Smooth muscle cell (in vitro differentiated cells): ENCODE measurements at regions not wholly inside any gene's neighbourhood (a gene's known extent, or its start where the extent isn't known, plus 50 kb on each side); places are given as distances from the start of the nearest gene placed in this dataset.

Experiments used
- DNase-seq: peaks from one replicate; lab custom pipeline; 2025; ENCODE audit not compliant: unreplicated experiment; lab: John Stamatoyannopoulos, UW
- H2AFZ ChIP-seq: fragments of 200-600 bp; sonication (generic); 2 replicates; pipeline ENCODE4 v1.6.0; 2016; ENCODE audit warnings: antibody characterized with exemption, low read depth, mild to moderate bottlenecking
- H3F3A ChIP-seq: fragments of 200-600 bp; sonication (generic); 2 replicates; pipeline ENCODE4 v1.6.0; 2017; ENCODE audit warnings: antibody characterized with exemption, low read depth
- H3K27ac ChIP-seq: fragments of 200-600 bp; sonication (generic); 2 replicates; pipeline ENCODE4 v1.5.1; 2016; ENCODE audit warnings: low read depth, mild to moderate bottlenecking
- H3K27me3 ChIP-seq: fragments of 200-600 bp; sonication (generic); 2 replicates; pipeline ENCODE4 v1.6.1; 2016; ENCODE audit warnings: low read depth, mild to moderate bottlenecking
- H3K36me3 ChIP-seq: fragments of 200-600 bp; sonication (generic); 2 replicates; pipeline ENCODE4 v1.5.1; 2016; ENCODE audit warnings: low read depth
- H3K4me1 ChIP-seq: fragments of 200-600 bp; sonication (generic); 2 replicates; pipeline ENCODE4 v1.5.1; 2016; ENCODE audit warnings: low read depth
- H3K4me2 ChIP-seq: fragments of 200-600 bp; sonication (generic); 2 replicates; pipeline ENCODE4 v1.6.0; 2016; ENCODE audit warnings: mild to moderate bottlenecking
- H3K4me3 ChIP-seq: fragments of 200-600 bp; sonication (generic); 2 replicates; pipeline ENCODE4 v1.5.1; 2016; ENCODE audit warnings: mild to moderate bottlenecking
- H3K79me2 ChIP-seq: fragments of 200-600 bp; sonication (generic); 2 replicates; pipeline ENCODE4 v1.6.0; 2016; ENCODE audit warnings: low read depth, mild to moderate bottlenecking
- H3K9ac ChIP-seq: fragments of 200-600 bp; sonication (generic); 2 replicates; pipeline ENCODE4 v1.6.0; 2016; ENCODE audit warnings: low read depth
- H3K9me3 ChIP-seq: fragments of 200-600 bp; sonication (generic); replicated peaks from 2 replicates; pipeline ENCODE4 v1.5.1; 2016; ENCODE audit warnings: low read depth
- H4K20me1 ChIP-seq: fragments of 200-600 bp; sonication (generic); 2 replicates; pipeline ENCODE4 v1.6.0; 2016; ENCODE audit warnings: low read depth
- WGBS: methylation state at CpG from one replicate; pipeline ENCODE4 v1.1.7; 2016; ENCODE audit warnings: low lambda C conversion rate; 5-methylcytosine and 5-hydroxymethylcytosine counted together
- TF ChIP-seq, protein P1 (sequence below): fragments of 200-600 bp; sonication (generic); IDR thresholded peaks from 2 replicates; pipeline ENCODE4 v1.5.1; 2017; ENCODE audit warnings: borderline replicate concordance, mild to moderate bottlenecking, antibody characterized with exemption; ENCODE audit not compliant: insufficient read depth, poor library complexity, severe bottlenecking

DNA sequence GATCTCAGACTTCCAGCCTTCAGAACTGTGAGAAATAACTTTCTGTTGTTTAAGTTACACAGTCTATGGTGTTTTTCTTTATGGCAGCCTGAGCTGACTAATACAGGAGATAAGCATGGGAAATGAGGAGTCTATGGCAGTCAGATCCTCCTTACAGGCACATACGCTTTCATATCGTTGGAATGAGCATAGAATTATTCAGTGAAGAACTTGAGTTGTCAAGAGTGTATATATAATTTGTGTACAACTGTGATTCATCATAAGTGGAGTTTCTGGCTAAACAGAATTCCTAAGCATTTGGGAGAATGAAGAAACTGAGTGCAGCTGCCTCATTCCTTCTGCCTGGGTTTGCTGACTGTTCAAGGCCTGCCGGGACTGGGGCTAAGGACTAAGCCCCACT is 516.7 kb downstream of the ADRA2A start:
- TF ChIP-seq, protein P1, sequence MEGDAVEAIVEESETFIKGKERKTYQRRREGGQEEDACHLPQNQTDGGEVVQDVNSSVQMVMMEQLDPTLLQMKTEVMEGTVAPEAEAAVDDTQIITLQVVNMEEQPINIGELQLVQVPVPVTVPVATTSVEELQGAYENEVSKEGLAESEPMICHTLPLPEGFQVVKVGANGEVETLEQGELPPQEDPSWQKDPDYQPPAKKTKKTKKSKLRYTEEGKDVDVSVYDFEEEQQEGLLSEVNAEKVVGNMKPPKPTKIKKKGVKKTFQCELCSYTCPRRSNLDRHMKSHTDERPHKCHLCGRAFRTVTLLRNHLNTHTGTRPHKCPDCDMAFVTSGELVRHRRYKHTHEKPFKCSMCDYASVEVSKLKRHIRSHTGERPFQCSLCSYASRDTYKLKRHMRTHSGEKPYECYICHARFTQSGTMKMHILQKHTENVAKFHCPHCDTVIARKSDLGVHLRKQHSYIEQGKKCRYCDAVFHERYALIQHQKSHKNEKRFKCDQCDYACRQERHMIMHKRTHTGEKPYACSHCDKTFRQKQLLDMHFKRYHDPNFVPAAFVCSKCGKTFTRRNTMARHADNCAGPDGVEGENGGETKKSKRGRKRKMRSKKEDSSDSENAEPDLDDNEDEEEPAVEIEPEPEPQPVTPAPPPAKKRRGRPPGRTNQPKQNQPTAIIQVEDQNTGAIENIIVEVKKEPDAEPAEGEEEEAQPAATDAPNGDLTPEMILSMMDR = no peak
- Histone ChIP-seq H3K4me1 (no peaks in the 10 kb centered on the region), H3K36me3 (no peaks in the 10 kb centered on the region), H3K27me3 (no peaks in the 10 kb centered on the region), H2AFZ (peak overlapping the region; percentile 19), H3K79me2 (no peaks in the 10 kb centered on the region), H3K9ac (no peak overlapping the region), H3K4me3 (no peak overlapping the region), H3K27ac (peak overlapping the region; percentile 67), H4K20me1 (no peaks in the 10 kb centered on the region), H3K9me3 (no peaks in the 10 kb centered on the region), H3K4me2 (peak overlapping the region; percentile 52), H3F3A (no peaks in the 10 kb centered on the region)
- no peak for DNase-seq
- WGBS = 8% methylated on average over 3 of the region's 3 CpGs

DNA sequence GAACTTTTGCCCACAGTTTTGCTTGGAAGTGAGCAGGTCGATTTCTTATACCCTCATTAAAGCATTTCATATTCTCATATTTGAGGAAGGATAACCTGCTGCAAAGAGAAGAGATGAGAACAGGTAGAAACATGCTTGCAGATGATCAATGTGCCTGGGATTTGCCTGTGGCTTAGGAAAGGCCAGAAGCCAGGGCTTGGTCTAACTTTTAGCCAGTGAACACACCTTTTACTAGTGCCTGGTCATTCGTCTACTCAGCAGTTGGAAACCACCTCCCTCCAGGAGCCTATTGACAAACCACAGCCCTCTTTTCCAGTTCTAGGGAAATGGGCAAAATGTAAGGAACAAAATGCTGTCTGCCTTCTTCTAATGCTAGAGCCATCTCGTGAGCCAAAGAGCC is 518.3 kb downstream of the ADRA2A start:
- no peak for DNase-seq
- H3K27ac ChIP-seq = no peak overlapping the region
- no peak overlapping the region for H2AFZ ChIP-seq
- no peak overlapping the region for H3K4me3 ChIP-seq
- H3F3A ChIP-seq = no peaks in the 10 kb centered on the region
- TF ChIP-seq, protein P1 = no peak
- no peaks in the 10 kb centered on the region for H3K36me3 ChIP-seq
- no peaks in the 10 kb centered on the region for H3K4me1 ChIP-seq
- H3K4me2 ChIP-seq = no peak overlapping the region
- H3K9me3 ChIP-seq = no peaks in the 10 kb centered on the region
- no peaks in the 10 kb centered on the region for H4K20me1 ChIP-seq
- WGBS = 88% methylated on average over 3 of the region's 3 CpGs
- no peaks in the 10 kb centered on the region for H3K79me2 ChIP-seq
- H3K27me3 ChIP-seq = no peaks in the 10 kb centered on the region
- no peak overlapping the region for H3K9ac ChIP-seq

DNA sequence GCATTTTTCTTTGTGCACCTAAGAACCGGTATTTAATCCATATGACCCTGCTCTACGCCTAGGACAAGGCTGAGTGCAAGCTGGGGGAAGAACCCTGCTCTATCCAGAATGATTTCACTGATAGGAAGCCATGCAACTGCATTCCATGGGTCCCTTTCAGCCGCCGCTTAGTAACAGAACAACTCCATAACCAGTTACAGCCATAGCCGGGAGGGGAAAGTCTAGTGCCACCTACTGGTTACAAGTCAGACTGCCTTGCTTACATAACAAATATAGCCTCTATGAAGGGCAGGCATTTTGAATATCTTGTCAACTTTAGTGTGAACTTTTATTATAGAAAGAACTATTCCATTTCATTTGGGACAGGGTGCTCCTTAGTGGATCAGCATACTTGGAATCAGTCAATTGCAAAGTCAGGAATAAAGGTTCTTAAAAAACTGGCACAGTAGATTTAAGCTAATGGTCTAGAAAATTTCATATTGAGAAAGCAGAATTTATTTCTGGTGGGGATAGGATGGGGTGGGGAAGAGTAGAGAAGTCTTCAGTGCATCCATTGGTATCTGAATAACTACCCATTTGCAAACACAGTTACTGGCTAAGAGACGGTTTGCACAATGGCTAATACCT is 521.7 kb downstream of the ADRA2A start:
- Histone ChIP-seq H3K27ac (no peak overlapping the region), H3K4me3 (no peak overlapping the region), H2AFZ (no peak overlapping the region), H3K9me3 (no peaks in the 10 kb centered on the region), H3K4me1 (no peaks in the 10 kb centered on the region), H3K79me2 (no peaks in the 10 kb centered on the region), H3F3A (no peaks in the 10 kb centered on the region), H4K20me1 (no peaks in the 10 kb centered on the region), H3K9ac (no peak overlapping the region), H3K27me3 (no peaks in the 10 kb centered on the region), H3K36me3 (no peaks in the 10 kb centered on the region), H3K4me2 (peak overlapping the region; percentile 32)
- WGBS = 30% methylated on average over 6 of the region's 6 CpGs
- DNase-seq = peak; percentile 1
- TF ChIP-seq, protein P1 = peak; percentile 87

DNA sequence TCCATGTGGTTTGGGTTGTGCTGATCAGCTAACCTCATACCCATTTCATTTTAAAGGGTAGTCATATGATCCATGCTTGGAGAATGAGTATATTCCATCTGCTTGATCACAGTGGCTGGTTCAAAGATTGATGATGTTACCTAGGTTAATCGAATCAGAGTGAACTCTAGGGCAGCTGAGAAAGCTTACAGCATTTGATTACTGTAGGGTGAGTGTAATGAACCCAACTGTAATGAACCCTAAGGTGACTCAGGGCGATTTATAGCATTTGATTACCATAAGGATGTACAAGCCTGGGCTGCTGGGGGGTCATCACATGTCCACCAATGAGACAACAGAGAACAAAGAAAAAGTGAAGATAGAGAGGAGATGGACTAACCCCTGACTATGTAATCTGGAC is 523.1 kb downstream of the ADRA2A start:
- H3K4me2 ChIP-seq = no peak overlapping the region
- no peak overlapping the region for H3K9ac ChIP-seq
- H3K36me3 ChIP-seq = no peaks in the 10 kb centered on the region
- DNase-seq = no peak
- no peaks in the 10 kb centered on the region for H3F3A ChIP-seq
- no peak overlapping the region for H2AFZ ChIP-seq
- H3K4me1 ChIP-seq = no peaks in the 10 kb centered on the region
- H3K79me2 ChIP-seq = no peaks in the 10 kb centered on the region
- H3K27ac ChIP-seq = no peak overlapping the region
- TF ChIP-seq, protein P1 = no peak
- no peaks in the 10 kb centered on the region for H3K27me3 ChIP-seq
- no peaks in the 10 kb centered on the region for H4K20me1 ChIP-seq
- no peak overlapping the region for H3K4me3 ChIP-seq
- 89% methylated on average over 2 of the region's 2 CpGs for WGBS
- no peaks in the 10 kb centered on the region for H3K9me3 ChIP-seq
